T-helper 1 cell (primary cell): ENCODE measurements at regions not wholly inside any gene's neighbourhood (a gene's known extent, or its start where the extent isn't known, plus 50 kb on each side); places are given as distances from the start of the nearest gene placed in this dataset.
"Not testable (repeated sequence)": the region's sequence is repeated elsewhere in the genome, so short reads cannot be mapped to it uniquely, and the experiment has no call there.

Experiments
- DNase-seq, 5 donors: peaks; one replicate each; pipeline ENCODE4 v3.0.0-alpha.2; 2012 to 2020

DNA sequence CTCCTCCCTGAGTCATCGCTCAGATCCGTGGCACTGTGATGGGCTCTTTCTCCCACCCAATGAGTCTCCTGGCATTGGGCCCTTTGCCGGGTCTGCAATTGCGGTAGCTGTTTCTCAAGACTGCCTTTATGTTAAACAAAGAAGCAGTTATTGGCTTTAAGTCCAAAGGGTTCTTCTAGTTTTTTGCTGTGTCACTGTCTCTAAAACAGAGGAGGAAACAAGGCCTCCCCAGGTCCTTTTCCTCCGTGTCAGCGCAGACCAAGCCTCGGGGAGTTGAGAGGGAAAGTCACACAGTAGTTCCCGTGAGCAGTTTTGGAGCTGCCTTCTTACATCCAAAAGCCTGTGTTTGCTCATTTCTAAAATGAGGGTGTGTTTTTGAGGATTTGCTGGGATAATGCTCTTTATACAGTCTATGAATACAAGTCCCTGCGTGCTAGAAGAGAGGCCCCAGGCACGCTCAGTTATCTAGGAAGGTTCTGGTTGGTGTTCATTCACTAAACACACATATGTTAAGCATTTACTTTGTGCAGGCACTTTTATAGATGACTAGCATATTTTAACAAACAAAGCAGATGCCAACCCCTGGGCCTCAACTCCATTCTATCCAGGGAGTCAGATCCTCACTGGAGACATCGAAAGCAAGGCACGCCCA lies 126.0 kb upstream of the PZP start:
- no peak for DNase-seq

DNA sequence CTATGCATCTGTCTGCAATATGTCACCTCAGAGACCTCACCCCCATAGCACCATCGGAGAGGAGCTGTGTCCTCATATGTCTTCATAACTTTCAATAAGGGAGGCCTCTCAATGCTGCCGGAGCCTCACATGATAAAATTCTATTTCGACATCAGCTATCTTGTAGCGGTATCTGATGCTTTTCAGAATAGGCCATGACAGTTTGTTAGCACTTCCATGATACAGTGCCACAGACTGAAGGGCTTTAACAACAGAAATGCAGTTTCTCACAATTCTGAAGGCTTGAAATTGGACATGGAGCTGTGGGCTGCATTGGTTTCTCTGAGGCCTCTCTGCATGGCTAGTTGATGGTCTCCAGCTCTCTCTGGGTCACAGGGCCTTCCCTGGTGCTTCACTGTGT lies 125.0 kb upstream of the PZP start:
- DNase-seq, result no peak

DNA sequence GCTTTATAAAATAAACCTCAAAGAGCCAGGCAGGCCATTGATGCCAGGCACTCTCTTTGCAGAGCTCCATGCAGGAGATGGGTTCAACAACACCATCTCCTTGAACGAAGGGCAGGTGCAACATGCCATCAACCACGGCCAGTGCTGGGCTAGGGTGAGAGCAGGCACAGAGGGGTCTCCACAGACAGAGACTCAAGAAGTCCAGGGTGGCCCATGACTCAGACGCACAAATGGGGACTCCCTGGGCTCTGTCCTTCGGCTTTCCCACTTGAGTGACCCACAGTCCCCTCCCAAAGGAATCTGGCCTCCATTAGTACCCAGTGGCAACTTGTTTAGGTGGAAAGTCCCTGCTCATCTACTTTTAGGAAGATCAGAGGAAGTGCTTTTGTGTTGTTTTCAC lies 124.4 kb upstream of the PZP start:
- DNase-seq, result no peak

DNA sequence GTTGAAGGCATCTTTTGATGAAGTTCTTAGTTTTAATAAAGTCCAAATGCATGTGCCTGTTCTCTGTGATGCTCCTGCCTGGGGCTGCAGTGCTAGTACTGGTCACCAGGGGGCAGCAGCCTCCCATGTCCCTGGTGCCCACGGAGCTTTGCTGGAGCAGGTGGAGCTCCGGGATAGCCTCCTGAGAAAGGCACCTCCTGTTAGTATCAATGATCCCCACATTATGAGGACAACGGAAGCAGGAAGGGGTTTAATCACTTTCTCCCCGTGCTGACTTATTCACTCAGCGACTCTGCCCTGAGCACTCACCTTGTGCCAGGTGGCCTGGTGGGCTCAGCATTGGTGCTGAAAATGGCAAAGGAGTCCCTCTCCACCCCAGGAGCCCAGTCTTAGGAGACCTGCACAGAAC lies 123.0 kb upstream of the PZP start:
- peak; percentile 35 to 62 (median 46) for DNase-seq

DNA sequence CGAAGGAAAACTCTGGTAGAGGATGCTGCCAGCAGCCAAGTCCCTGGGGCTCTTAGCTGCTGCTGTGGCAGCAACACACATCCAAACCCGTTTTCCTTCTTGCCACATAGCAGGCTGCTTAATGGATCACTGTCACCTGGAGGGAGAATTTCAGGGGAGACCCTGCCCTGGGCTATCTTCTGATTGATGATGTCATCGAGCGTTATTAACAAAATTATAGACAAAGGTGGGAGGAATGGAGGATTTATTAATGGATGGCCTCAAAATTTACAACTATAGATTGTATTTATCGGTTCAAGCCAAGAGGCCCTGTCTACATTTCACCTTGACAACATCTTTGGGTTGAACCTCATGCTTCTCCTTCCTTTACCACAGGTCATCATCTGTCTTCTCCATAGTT lies 120.8 kb upstream of the PZP start:
- no peak for DNase-seq

DNA sequence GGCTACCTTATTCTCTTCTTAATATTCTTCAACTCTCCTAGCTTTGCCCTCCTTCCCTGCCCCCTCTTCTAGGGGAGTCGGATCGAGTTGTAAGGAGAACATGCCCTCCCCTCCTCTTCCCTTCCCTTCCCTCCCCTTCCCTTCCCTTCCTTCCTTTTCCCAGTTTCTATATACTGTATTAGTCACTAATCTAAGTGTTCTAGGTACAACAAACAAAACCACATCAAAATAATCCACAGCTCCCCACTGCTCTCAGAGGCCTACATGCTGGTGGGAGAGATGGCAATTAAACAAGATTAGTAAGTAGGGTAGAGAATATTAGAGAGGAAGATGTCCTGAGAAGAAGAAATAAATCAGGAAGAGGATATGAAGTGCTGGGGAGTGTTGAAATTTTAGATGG lies 119.9 kb upstream of the PZP start:
- no peak for DNase-seq

DNA sequence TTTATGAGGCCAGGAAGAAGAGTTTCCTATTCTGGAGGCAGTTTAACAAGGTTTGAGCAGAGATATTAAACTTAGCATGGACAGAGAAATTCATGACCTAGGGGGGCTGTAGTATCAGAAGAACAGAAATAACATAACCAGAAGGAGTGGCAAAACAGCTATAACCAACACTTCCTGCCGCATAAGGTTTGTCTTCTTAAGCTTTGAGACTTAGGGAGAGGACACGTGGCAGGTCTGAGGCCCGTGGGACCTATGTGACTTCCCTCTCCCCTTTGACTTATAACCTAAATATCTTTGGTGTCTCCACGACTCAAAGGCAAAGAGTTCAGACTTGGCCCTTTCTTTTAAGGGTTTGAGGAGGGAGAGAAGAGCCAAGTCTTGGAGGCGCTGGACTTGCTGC lies 119.1 kb upstream of the PZP start:
- DNase-seq, result no peak

DNA sequence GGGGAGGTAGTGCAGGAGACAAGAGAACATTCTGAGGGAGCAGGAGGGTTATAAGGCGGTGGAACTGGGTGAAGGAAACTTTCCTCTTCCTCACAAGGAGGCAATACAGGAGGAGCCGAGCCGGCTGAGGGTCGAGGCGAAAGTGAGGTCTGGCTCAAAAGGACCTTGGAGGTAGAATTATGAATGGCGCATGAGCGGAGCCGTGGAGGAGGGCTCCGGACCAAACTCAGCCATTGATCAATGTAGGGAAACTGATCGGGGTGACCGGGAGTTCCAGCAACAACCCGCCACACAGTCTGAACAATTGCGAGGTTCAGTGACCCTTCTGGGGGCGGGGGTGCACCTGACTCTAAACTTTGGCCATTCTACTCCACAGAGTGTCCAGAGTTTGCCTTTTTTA lies 118.7 kb upstream of the PZP start:
- not testable (repeated sequence) for DNase-seq

DNA sequence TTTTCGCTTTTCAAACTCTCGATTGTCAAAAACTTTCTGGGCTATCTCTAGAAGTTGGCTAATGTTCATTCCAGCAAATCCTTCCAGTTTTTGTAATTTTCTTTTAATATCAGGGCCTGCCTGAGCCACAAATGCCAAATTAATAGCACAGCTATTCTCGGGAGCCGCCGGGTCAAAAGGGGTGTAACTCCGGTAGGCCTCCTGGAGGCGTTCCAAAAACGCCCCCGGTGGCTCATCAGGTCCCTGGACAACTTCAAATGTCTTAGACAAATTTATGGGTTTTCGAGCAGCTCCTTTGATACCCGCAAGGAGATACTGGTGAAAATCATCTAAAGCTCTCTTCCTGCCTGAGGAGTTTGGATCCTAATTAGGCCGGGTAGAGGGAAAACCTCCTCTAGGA lies 117.9 kb upstream of the PZP start:
- DNase-seq, result no peak

DNA sequence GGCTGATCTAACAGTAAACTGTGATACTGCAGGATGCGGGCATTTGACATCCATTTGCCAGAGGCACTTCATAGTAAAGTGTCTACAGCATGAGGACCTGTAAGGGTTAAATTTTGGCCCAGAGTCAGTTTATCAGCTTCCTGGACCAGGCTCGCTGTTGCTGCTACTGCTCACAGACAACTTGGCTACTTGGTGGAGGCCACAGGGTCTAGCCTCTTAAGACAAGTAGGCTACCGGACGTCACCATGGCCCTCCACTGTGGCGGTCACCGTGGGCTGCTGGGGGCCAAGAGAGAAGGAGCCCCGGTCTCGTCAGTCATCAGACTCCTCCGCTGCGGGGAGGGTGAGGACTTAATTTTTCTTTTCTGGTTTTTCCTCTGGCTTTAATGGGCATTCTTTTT lies 117.3 kb upstream of the PZP start:
- no peak for DNase-seq

DNA sequence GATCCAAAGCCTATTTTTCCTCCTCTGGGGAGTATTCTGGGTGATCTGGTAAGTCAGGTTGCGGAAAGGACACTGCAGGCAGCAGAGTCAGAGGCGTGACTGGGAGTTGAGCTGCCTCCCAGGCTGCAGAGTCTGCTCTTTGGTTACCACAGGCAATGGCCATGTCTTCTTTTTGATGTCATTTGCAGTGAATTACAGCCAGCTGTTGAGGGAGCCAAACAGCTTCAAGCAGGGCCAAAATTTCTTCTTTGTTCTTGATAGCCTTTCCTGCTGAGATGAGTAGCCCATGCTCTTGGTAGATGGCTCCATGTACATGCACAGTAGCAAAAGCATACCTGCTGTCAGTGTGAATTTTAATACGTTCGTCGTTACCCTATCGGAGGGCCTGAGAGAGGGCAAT lies 116.6 kb upstream of the PZP start:
- no peak for DNase-seq

DNA sequence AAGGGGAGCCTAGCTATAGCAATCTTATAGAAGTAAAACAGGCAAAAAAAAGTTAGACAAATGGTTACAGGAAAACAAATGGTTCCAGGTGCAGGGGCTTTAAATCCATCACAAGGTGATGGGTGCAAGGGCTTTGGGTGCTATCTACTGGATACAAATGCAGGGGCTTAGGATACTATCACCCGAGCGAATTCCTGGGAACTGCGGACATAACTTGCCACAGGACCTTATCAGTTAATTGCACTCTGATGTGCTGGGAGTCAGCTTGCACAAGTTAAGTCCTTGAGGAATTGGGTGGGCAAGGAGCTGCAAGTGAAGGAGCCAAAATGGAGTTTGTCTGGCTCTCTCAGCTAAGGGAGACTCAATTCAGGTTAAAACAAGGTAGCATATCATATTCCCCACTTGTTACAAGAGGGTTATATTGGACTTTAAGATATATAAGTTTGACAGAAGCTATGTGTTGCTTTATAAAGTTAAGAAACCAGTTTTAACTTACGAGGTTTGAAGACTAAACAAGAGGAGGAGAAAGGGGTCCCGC lies 115.0 kb upstream of the PZP start:
- DNase-seq, result no peak

DNA sequence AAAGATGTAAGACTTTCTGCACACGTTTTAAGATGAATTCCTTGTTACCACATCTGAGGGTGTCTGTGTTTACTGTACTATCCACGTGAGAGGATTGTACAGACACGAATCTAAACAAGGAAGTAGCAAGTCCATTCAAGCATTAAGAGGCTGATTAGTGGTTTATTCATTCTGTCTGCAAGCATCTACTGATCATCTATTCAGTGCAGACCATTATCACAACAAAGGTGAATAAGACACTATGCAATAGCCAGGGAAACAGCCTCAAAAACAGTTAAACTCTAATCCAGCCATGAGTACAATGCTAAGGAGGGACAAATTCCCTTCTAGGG lies 111.6 kb upstream of the PZP start:
- no peak for DNase-seq

DNA sequence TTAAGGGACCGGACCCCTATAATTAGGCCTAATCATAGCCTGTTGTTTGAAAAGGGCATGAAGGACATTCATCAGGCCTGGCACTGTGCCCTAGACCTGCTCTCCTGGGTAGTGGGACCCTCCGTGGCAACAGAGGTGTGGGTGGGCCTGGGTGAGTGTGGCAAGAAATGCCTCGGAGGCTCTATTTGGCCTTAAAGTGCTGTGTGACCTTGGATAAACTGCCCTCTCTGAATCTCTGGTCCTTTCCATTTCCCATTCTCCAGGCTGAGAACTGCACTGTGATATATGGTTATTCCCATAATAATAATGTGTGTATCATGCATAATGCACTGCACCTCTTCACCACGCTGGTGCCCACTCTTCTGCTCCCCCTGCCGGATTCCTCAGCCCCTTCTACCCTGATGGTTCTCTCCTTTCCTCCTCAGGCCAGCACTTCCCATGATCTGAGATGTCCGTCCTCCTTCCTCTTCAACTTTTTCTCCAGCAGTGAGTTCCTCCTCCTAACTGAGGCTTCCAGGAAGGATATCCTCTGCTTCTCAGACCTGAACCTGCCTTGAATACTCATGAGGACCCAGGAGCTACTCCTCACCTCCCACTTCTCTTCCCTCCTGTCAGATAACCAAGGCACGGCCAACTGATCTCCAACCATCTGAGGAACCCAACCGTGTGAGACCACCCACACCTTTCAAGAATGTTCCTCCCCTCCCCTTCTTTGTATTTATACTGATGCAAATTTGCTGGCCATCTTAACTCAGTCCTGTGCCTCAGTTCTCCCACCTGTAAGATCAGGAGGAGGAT lies 111.0 kb upstream of the PZP start:
- no peak for DNase-seq

DNA sequence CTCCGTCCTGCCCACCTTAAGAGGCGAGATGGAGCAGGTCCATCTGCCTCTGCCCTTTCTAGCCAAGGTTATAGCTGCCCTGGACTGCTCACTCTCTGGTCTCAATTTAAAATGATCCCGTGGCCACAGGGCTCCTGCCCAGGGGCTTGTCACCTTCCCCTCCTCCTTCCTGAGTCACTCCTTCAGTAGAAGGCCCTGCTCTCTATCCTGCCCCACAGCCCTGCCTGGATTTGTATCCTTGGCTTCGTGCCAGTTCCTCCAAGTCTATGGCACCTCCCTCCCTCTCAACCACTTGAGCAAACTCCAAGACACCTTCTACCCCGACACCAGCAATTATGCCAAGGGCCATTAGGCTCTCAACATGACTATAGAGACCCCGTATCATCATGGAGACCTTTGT lies 105.3 kb upstream of the PZP start:
- DNase-seq, result not testable (repeated sequence)

DNA sequence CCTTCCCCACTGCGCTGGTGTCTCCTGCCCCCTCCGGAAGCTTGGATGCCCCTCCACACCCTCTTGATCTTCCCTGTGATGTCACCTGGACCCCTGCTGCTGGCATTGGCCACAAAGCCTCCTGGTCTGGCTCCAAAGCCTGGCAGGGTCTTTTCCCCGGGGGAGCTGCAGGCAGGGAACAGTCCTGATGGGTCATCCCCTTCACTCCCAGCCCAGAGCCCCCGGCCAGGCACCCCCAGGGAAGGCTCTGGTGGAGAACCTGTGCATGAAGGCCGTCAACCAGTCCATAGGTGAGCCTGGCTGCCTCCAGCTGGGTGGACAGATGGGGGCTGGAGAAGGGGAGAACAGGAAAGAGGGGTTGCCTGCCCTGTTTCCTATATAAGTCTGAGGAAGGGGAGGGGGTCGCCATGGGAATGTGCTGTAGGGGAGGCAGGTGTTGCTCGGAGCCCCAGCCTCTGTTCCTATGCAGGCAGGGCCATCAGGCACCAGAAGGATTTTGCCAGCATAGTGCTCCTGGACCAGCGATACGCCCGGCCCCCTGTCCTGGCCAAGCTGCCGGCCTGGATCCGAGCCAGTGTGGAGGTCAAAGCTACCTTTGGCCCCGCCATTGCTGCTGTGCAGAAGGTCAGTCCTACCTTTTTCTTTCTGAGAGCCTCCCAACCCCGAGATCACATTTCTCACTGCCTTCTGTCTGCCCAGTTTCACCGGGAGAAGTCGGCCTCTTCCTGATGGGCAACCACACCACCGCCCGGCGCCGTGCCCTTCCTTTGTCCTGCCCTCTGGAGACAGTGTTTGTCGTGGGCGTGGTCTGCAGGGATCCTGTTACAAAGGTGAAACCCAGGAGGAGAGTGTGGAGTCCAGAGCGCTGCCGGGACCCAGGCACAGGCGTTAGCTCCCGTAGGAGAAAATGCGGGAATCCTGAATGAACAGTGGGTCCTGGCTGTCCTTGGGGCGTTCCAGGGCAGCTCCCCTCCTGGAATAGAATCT lies 104.5 kb upstream of the PZP start:
- not testable (repeated sequence) for DNase-seq

DNA sequence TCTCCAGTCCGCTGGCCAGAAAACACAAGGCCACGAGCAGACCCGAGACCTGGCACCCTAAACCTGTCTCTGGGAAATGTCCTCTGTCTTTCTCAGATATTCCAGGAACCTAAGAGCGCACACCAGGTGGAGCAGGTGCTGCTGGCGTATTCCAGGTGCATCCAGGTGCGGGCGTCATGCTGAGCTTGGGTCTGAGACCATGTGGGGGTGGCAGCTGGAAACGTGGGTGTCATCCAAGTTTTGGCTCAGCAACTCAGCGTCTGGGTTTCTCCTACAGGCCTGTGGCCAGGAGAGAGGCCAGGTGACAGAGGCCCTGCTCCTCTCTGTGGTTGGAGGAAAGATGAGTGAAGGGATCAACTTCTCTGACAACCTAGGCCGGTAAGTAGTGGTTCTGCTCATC lies 103.3 kb upstream of the PZP start:
- not testable (repeated sequence) for DNase-seq

DNA sequence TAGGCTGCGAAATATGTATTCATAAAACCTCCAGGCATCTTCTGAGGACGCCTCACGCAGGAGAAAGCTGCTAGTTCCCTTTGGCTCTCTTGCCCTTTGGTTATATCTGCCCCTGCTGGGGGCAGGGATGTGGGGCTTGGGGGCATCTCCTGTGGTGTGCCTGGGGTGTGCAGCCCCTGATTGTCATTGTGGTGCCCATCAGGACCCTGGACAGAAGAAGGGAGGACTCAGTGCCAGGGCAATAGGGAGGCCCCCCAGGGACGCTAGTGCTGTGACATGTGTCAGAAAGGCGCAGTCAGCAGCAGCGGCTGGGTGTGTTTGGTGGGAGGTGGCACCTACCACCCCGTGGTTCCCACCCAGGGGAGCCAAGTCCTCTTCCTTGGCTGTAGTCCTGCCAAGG lies 102.5 kb upstream of the PZP start:
- not testable (repeated sequence) for DNase-seq

DNA sequence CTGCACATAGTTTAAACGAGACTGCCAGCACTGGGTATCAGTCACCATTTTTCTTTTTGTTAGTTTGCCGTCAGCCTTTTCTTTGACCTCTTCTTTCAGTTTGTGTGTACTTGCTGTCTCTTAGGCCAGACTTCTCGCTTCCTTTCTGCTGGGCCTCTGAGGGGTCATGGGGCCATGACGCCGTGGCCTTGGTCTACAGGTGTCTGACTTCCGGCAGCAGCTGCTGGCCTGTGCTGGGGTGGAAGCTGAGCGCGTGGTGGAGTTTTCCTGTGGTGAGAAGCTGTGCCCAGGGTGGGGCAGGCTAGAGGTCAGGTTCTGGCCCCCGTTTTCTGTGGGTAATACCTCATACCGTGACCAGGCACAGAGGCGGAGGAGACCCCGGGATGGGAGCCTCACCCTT lies 101.6 kb upstream of the PZP start:
- DNase-seq, result not testable (repeated sequence)

DNA sequence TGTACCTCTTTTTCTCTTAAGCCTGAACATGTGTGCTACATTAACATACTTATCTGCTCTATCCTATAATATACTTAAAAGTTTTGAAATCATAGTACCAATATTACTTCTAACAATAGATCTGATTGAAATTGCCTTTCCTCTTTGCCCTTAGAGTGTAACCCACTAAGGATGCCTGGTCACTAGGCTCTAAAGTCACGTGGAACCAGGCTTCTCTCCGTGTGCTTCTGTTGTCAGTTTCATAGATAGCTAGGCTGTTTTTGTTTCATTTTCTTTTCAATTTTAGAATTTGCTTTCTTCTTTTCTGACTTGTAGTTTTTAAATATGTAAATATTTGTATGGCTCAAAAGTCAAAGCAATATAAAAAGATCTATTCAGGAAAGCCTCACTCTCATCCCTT lies 100.5 kb upstream of the PZP start:
- DNase-seq, result not testable (repeated sequence)

DNA sequence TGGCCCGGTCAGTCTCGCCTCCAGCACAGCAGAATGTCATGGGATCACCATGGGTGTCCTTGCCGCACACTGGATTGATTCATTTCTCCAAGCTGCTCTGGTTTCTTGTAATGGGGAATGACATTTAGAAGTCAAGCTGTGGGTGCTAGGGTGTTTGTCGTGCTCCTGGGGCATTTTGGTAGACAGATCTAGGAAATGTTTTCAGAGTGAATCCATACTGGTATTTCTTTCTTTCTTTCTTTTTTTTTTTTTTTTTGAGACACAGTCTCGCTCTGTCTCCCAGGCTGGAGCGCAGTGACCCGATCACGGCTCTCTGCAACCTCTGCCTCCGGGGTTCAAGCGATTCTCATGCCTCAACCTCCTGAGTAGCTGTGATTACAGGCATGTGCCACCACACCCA lies 100.0 kb upstream of the PZP start:
- DNase-seq, result not testable (repeated sequence)

DNA sequence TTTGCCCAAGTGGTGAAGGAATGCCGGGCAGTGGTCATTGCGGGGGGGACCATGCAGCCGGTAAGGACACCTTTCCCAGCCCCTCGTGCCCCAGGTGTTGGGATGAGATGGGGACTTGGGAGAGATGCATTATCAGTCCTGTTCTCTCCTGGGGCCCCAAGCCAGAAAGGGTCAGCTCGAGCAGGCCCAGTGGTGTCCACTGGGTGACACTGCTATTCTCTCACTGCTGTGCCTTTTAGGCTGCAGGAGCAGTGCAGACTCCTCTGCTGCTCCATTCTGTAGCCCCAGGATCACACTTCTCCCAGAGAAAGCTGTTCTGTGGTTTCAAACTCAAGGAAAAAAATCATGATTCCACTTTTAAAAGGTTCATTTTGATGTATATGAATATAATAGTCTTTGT lies 99.1 kb upstream of the PZP start:
- DNase-seq, result not testable (repeated sequence)

DNA sequence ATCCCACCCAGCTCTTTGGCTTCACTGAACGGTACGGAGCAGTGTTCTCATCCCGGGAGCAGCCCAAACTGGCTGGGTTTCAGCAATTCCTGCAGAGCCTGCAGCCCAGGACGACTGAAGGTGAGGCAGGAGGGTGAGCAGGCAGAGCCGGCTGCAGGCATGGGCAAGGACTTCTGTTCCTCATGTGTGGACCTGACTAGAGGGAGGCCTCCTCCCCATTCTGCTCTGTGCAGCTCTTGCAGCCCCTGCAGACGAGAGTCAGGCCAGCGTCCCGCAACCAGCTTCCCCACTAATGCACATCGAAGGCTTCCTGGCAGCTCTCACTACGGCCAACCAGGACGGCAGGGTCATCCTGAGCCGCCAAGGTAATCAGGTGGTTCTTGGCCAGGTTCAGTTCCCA lies 97.8 kb upstream of the PZP start:
- DNase-seq, result not testable (repeated sequence)
